GM23338 (cell line): ENCODE measurements at regions not wholly inside any gene's neighbourhood (a gene's known extent, or its start where the extent isn't known, plus 50 kb on each side); places are given as distances from the start of the nearest gene placed in this dataset.

ENCODE experiments used
- ATAC-seq: fragments of 200-7000 bp; cut with Tn5 transposase; 3 replicates; pipeline ENCODE4 v1.9.1; 2020
- DNase-seq: peaks from one replicate; pipeline ENCODE4 v3.0.0-alpha.2; 2015; ENCODE audit warnings: low spot score
- H2AFZ ChIP-seq: fragments of 200-600 bp; sonication (generic); 2 replicates; pipeline ENCODE4 v1.8.0; 2016; ENCODE audit warnings: antibody characterized with exemption, mild to moderate bottlenecking, moderate library complexity
- H3F3A ChIP-seq: fragments of 200-600 bp; sonication (generic); replicated peaks from 2 replicates; pipeline ENCODE4 v1.8.0; 2017; ENCODE audit warnings: antibody characterized with exemption, mixed run types, low read depth
- H3K27ac ChIP-seq: fragments of 200-600 bp; sonication (generic); 2 replicates; pipeline ENCODE4 v1.6.1; 2016; ENCODE audit warnings: low read depth
- H3K27me3 ChIP-seq: fragments of 200-600 bp; sonication (generic); 2 replicates; pipeline ENCODE4 v1.8.0; 2016; ENCODE audit warnings: mild to moderate bottlenecking, mixed run types, moderate library complexity; ENCODE audit not compliant: insufficient read depth
- H3K36me3 ChIP-seq: fragments of 200-600 bp; sonication (generic); 2 replicates; pipeline ENCODE4 v1.8.0; 2016; ENCODE audit warnings: mild to moderate bottlenecking; ENCODE audit not compliant: insufficient read depth
- H3K4me1 ChIP-seq: fragments of 200-600 bp; sonication (generic); 2 replicates; pipeline ENCODE4 v1.8.0; 2016; ENCODE audit warnings: mild to moderate bottlenecking, moderate library complexity; ENCODE audit not compliant: insufficient read depth
- H3K4me2 ChIP-seq: fragments of 200-600 bp; sonication (generic); 2 replicates; pipeline ENCODE4 v1.7.1; 2017; ENCODE audit warnings: mixed run types
- H3K4me3 ChIP-seq: fragments of 200-600 bp; sonication (generic); 2 replicates; pipeline ENCODE4 v1.6.1; 2016; ENCODE audit warnings: mixed run types
- H3K79me2 ChIP-seq: fragments of 200-600 bp; sonication (generic); replicated peaks from 2 replicates; pipeline ENCODE4 v1.8.0; 2017; ENCODE audit warnings: mild to moderate bottlenecking; ENCODE audit not compliant: insufficient read depth
- H3K9me2 ChIP-seq: fragments of 200-600 bp; sonication (generic); 2 replicates; pipeline ENCODE4 v1.8.0; 2017; ENCODE audit not compliant: insufficient read depth
- H4K20me1 ChIP-seq: fragments of 200-600 bp; sonication (generic); replicated peaks from 2 replicates; pipeline ENCODE4 v1.8.0; 2017; ENCODE audit warnings: mild to moderate bottlenecking; ENCODE audit not compliant: insufficient read depth
- H3K27ac Mint-ChIP-seq: 2 replicates; pipeline ENCODE4 v1.8.0; 2020; ENCODE audit warnings: inconsistent platforms, mild to moderate bottlenecking, moderate library complexity, mixed read lengths
- H3K27me3 Mint-ChIP-seq: 3 replicates; pipeline ENCODE4 v1.8.0; 2022; ENCODE audit warnings: low read depth, mild to moderate bottlenecking, moderate library complexity, mixed read lengths, inconsistent platforms; ENCODE audit not compliant: insufficient read depth, poor library complexity
- H3K36me3 Mint-ChIP-seq: 3 replicates; pipeline ENCODE4 v1.8.0; 2021; ENCODE audit warnings: low read depth, mild to moderate bottlenecking, inconsistent platforms, moderate library complexity, mixed read lengths
- H3K4me1 Mint-ChIP-seq: 3 replicates; pipeline ENCODE4 v1.8.0; 2020; ENCODE audit warnings: mild to moderate bottlenecking, inconsistent platforms, mixed read lengths
- H3K4me3 Mint-ChIP-seq: 3 replicates; pipeline ENCODE4 v1.8.0; 2021; ENCODE audit warnings: moderate library complexity, mild to moderate bottlenecking, inconsistent platforms, mixed read lengths
- H3K9me3 Mint-ChIP-seq: 3 replicates; pipeline ENCODE4 v1.8.0; 2020; ENCODE audit warnings: moderate library complexity, mild to moderate bottlenecking, inconsistent platforms, mixed read lengths
- CREB1 ChIP-seq: fragments of 250-450 bp; sonication (Bioruptor Pico); IDR thresholded peaks from 2 replicates; pipeline ENCODE4 v1.5.0; 2020; ENCODE audit warnings: low read depth, mild to moderate bottlenecking, moderate library complexity
- EZH2 ChIP-seq: fragments of 200-600 bp; sonication (generic); IDR thresholded peaks from one replicate; pipeline ENCODE4 v1.8.0; 2017; ENCODE audit warnings: antibody characterized with exemption, mild to moderate bottlenecking, low read depth; ENCODE audit not compliant: unreplicated experiment
- EZH2phosphoT487 ChIP-seq: fragments of 200-600 bp; sonication (generic); IDR thresholded peaks from one replicate; pipeline ENCODE4 v1.8.1; 2018; ENCODE audit warnings: antibody characterized with exemption; ENCODE audit not compliant: unreplicated experiment
- JUNB ChIP-seq: IDR thresholded peaks from one replicate; pipeline ENCODE4 v1.6.1; 2016; ENCODE audit warnings: antibody characterized with exemption; ENCODE audit not compliant: unreplicated experiment
- NANOG ChIP-seq: IDR thresholded peaks from 2 replicates; pipeline ENCODE4 v1.6.1; 2016; ENCODE audit warnings: antibody characterized with exemption, borderline replicate concordance
- POLR2AphosphoS5 ChIP-seq: IDR thresholded peaks from 2 replicates; pipeline ENCODE4 v1.6.1; 2016; ENCODE audit warnings: antibody characterized with exemption, low read depth
- STAT1 ChIP-seq: IDR thresholded peaks from one replicate; pipeline ENCODE4 v1.6.1; 2016; ENCODE audit warnings: antibody characterized with exemption; ENCODE audit not compliant: unreplicated experiment
- ZNF114 ChIP-seq: fragments of 250-450 bp; sonication (Bioruptor Pico); IDR thresholded peaks from 2 replicates; pipeline ENCODE4 v1.5.0; 2020; ENCODE audit warnings: mild to moderate bottlenecking, moderate library complexity
- ZNF331 ChIP-seq: fragments of 250-450 bp; sonication (Bioruptor Pico); IDR thresholded peaks from 2 replicates; pipeline ENCODE4 v1.5.0; 2020; ENCODE audit warnings: low read depth, mild to moderate bottlenecking, moderate library complexity
- TF ChIP-seq, protein P1 (sequence below), 2 experiments: fragments of 200-600 bp in 1 of 2; sonication (generic) in 1 of 2; conservative IDR thresholded peaks; 2 replicates each; pipeline versions ENCODE4 v1.5.1 to v1.6.1; 2016 to 2017; ENCODE audit warnings: antibody characterized with exemption in 2 of 2, low read depth in 2 of 2, mild to moderate bottlenecking in 2 of 2, moderate library complexity in 1 of 2
- TF ChIP-seq, protein P2 (sequence below): fragments of 250-450 bp; sonication (Bioruptor Pico); IDR thresholded peaks from 2 replicates; pipeline ENCODE4 v1.5.0; 2020; ENCODE audit warnings: mild to moderate bottlenecking, moderate library complexity
- TF ChIP-seq, protein P3 (sequence below): IDR thresholded peaks from 2 replicates; pipeline ENCODE4 v1.6.1; 2016; ENCODE audit warnings: antibody characterized with exemption

DNA sequence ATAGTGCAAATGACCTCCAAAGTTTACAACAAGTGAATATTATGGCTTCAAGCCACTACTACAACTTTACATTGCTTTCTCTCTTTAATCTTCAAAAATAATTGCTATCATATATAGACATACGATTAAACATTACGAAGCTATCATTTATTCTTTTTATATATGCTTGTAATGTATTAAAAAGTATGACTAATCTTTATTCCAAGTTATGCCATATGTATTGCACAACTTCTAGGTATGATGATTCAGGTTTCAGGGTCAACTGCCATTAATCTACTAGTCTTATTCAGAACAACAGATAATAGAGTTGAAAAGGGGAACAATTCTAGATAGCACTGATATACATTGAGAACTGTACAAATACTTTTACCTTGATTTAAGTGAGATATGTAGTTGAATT lies 506.2 kb upstream of the TMEFF2 start (continued):
- TF ChIP-seq, protein P1, sequence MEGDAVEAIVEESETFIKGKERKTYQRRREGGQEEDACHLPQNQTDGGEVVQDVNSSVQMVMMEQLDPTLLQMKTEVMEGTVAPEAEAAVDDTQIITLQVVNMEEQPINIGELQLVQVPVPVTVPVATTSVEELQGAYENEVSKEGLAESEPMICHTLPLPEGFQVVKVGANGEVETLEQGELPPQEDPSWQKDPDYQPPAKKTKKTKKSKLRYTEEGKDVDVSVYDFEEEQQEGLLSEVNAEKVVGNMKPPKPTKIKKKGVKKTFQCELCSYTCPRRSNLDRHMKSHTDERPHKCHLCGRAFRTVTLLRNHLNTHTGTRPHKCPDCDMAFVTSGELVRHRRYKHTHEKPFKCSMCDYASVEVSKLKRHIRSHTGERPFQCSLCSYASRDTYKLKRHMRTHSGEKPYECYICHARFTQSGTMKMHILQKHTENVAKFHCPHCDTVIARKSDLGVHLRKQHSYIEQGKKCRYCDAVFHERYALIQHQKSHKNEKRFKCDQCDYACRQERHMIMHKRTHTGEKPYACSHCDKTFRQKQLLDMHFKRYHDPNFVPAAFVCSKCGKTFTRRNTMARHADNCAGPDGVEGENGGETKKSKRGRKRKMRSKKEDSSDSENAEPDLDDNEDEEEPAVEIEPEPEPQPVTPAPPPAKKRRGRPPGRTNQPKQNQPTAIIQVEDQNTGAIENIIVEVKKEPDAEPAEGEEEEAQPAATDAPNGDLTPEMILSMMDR (conservative IDR thresholded peaks at IDR 0.05; ENCODE audit: low read depth in 2 of 2), result no peak
- TF ChIP-seq ZNF331 (CRISPR knock-in tag), result no peak

DNA sequence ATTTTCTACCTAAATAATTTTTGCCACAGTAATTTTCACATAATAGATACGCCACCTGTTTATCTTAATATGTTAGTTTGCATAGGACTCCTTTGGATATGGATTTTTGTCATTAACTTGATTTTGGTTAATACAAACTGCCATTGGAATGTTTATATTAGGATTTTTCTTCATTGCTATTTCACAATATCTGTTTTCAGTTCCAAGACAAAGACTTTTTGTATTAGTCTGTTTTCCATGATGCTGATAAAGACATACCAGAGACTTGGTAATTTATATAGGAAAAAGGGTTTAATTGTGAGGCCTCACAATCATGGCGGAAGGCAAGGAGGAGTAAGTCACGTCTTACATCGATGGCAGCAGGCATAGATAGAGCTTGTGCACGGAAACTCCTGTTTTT lies 503.1 kb upstream of the TMEFF2 start:
- H3K4me1 Mint-ChIP-seq, result no peaks in the 10 kb centered on the region
- Histone ChIP-seq H2AFZ (no peak overlapping the region), H3K4me2 (no peak overlapping the region), H4K20me1 (no peaks in the 10 kb centered on the region), H3F3A (no peaks in the 10 kb centered on the region), H3K36me3 (0 out of 2 replicates have a peak, but pooled peaks cover 3% of the 10 kb centered on the region), H3K9me2 (no peaks in the 10 kb centered on the region), H3K79me2 (no peaks in the 10 kb centered on the region), H3K27ac (no peak overlapping the region), H3K4me1 (no peaks in the 10 kb centered on the region), H3K4me3 (no peak overlapping the region), H3K27me3 (no peaks in the 10 kb centered on the region)
- DNase-seq (no peak), ATAC-seq (no peak)
- no peak overlapping the region for H3K27ac Mint-ChIP-seq
- H3K4me3 Mint-ChIP-seq, result no peak overlapping the region
- H3K9me3 Mint-ChIP-seq, result no peaks in the 10 kb centered on the region
- H3K36me3 Mint-ChIP-seq, result no peaks in the 10 kb centered on the region
- H3K27me3 Mint-ChIP-seq, result no peaks in the 10 kb centered on the region
- TF ChIP-seq, protein P2, sequence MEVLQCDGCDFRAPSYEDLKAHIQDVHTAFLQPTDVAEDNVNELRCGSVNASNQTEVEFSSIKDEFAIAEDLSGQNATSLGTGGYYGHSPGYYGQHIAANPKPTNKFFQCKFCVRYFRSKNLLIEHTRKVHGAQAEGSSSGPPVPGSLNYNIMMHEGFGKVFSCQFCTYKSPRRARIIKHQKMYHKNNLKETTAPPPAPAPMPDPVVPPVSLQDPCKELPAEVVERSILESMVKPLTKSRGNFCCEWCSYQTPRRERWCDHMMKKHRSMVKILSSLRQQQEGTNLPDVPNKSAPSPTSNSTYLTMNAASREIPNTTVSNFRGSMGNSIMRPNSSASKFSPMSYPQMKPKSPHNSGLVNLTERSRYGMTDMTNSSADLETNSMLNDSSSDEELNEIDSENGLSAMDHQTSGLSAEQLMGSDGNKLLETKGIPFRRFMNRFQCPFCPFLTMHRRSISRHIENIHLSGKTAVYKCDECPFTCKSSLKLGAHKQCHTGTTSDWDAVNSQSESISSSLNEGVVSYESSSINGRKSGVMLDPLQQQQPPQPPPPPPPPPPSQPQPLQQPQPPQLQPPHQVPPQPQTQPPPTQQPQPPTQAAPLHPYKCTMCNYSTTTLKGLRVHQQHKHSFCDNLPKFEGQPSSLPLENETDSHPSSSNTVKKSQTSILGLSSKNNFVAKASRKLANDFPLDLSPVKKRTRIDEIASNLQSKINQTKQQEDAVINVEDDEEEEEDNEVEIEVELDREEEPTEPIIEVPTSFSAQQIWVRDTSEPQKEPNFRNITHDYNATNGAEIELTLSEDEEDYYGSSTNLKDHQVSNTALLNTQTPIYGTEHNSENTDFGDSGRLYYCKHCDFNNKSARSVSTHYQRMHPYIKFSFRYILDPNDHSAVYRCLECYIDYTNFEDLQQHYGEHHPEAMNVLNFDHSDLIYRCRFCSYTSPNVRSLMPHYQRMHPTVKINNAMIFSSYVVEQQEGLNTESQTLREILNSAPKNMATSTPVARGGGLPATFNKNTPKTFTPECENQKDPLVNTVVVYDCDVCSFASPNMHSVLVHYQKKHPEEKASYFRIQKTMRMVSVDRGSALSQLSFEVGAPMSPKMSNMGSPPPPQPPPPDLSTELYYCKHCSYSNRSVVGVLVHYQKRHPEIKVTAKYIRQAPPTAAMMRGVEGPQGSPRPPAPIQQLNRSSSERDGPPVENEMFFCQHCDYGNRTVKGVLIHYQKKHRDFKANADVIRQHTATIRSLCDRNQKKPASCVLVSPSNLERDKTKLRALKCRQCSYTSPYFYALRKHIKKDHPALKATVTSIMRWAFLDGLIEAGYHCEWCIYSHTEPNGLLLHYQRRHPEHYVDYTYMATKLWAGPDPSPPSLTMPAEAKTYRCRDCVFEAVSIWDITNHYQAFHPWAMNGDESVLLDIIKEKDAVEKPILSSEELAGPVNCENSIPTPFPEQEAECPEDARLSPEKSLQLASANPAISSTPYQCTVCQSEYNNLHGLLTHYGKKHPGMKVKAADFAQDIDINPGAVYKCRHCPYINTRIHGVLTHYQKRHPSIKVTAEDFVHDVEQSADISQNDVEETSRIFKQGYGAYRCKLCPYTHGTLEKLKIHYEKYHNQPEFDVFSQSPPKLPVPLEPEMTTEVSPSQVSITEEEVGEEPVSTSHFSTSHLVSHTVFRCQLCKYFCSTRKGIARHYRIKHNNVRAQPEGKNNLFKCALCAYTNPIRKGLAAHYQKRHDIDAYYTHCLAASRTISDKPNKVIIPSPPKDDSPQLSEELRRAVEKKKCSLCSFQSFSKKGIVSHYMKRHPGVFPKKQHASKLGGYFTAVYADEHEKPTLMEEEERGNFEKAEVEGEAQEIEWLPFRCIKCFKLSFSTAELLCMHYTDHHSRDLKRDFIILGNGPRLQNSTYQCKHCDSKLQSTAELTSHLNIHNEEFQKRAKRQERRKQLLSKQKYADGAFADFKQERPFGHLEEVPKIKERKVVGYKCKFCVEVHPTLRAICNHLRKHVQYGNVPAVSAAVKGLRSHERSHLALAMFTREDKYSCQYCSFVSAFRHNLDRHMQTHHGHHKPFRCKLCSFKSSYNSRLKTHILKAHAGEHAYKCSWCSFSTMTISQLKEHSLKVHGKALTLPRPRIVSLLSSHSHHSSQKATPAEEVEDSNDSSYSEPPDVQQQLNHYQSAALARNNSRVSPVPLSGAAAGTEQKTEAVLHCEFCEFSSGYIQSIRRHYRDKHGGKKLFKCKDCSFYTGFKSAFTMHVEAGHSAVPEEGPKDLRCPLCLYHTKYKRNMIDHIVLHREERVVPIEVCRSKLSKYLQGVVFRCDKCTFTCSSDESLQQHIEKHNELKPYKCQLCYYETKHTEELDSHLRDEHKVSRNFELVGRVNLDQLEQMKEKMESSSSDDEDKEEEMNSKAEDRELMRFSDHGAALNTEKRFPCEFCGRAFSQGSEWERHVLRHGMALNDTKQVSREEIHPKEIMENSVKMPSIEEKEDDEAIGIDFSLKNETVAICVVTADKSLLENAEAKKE (CRISPR knock-in tag), result no peak
- TF ChIP-seq EZH2 (no peak), ZNF331 (CRISPR knock-in tag) (no peak), POLR2AphosphoS5 (no peak), EZH2phosphoT487 (no peak), NANOG (no peak), STAT1 (no peak), CREB1 (CRISPR knock-in tag) (no peak), JUNB (no peak), ZNF114 (no peak)
- TF ChIP-seq, protein P3, sequence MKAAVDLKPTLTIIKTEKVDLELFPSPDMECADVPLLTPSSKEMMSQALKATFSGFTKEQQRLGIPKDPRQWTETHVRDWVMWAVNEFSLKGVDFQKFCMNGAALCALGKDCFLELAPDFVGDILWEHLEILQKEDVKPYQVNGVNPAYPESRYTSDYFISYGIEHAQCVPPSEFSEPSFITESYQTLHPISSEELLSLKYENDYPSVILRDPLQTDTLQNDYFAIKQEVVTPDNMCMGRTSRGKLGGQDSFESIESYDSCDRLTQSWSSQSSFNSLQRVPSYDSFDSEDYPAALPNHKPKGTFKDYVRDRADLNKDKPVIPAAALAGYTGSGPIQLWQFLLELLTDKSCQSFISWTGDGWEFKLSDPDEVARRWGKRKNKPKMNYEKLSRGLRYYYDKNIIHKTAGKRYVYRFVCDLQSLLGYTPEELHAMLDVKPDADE, result no peak
- TF ChIP-seq, protein P1 (conservative IDR thresholded peaks at IDR 0.05; ENCODE audit: low read depth in 2 of 2), result no peak
